GM15510 (cell line): ENCODE measurements at regions not wholly inside any gene's neighbourhood (a gene's known extent, or its start where the extent isn't known, plus 50 kb on each side); places are given as distances from the start of the nearest gene placed in this dataset.

Experiments
- POLR2A ChIP-seq: IDR thresholded peaks from 3 replicates; pipeline ENCODE4 v1.6.1; 2011; ENCODE audit warnings: borderline replicate concordance; ENCODE audit not compliant: insufficient read length; ENCODE audit errors: extremely low read depth

GRCh38 chr12:9332564-9332963, 124.4 kb upstream of the PZP start:
- no peak for TF ChIP-seq POLR2A

GRCh38 chr12:9331218-9331626, 123.0 kb upstream of the PZP start:
- no peak for TF ChIP-seq POLR2A

GRCh38 chr12:9329019-9329418, 120.8 kb upstream of the PZP start:
- TF ChIP-seq POLR2A: no peak

GRCh38 chr12:9328065-9328464, 119.9 kb upstream of the PZP start:
- TF ChIP-seq POLR2A: no peak

- no peak for TF ChIP-seq POLR2A
Observed at GRCh38 chr12:9327320-9327719, 119.1 kb upstream of the PZP start.

- TF ChIP-seq POLR2A: no peak
Observed at GRCh38 chr12:9326085-9326484, 117.9 kb upstream of the PZP start.

- TF ChIP-seq POLR2A: no peak
Observed at GRCh38 chr12:9325471-9325870, 117.3 kb upstream of the PZP start.

- no peak for TF ChIP-seq POLR2A
Observed at GRCh38 chr12:9324782-9325181, 116.6 kb upstream of the PZP start.

GRCh38 chr12:9323144-9323681, 115.0 kb upstream of the PZP start:
- TF ChIP-seq POLR2A: no peak

- no peak for TF ChIP-seq POLR2A
Observed at GRCh38 chr12:9319842-9320173, 111.6 kb upstream of the PZP start.

- TF ChIP-seq POLR2A: no peak
Observed at GRCh38 chr12:9319044-9319841, 111.0 kb upstream of the PZP start.

- TF ChIP-seq POLR2A: peak; percentile 49
Observed at GRCh38 chr12:9283346-9284095, 75.3 kb upstream of the PZP start.

GRCh38 chr12:9276990-9277389, 68.8 kb upstream of the PZP start:
- no peak for TF ChIP-seq POLR2A

GRCh38 chr12:9273276-9273675, 65.1 kb upstream of the PZP start:
- TF ChIP-seq POLR2A: no peak

GRCh38 chr12:9271875-9272274, 63.7 kb upstream of the PZP start:
- TF ChIP-seq POLR2A: no peak

- no peak for TF ChIP-seq POLR2A
Observed at GRCh38 chr12:9264546-9264945, 56.4 kb upstream of the PZP start.
